Transverse colon (tissue), 4 donors: ENCODE measurements at regions not wholly inside any gene's neighbourhood (a gene's known extent, or its start where the extent isn't known, plus 50 kb on each side); places are given as distances from the start of the nearest gene placed in this dataset.

Experiments
- EP300 ChIP-seq: sonication (generic); formaldehyde crosslinking; IDR thresholded peaks from one replicate; pipeline ENCODE4 v1.6.1; 2017; ENCODE audit warnings: antibody characterized with exemption, low read depth
- POLR2A ChIP-seq: fragments of 450-650 bp; IDR thresholded peaks from one replicate; pipeline ENCODE4 v1.6.1; 2016; ENCODE audit warnings: antibody characterized with exemption, mild to moderate bottlenecking, moderate library complexity
- POLR2AphosphoS5 ChIP-seq, 3 donors: sonication (generic); formaldehyde crosslinking; IDR thresholded peaks; one replicate each; pipeline ENCODE4 v1.6.1; 2016; ENCODE audit warnings: antibody characterized with exemption in 3 of 3
- TF ChIP-seq, protein P1 (sequence below), 5 experiments: fragments of 200-600 bp in 3 of 5; fragments of 450-650 bp in 2 of 5; sonication (generic) in 3 of 5; IDR thresholded peaks; 1 replicate in 2 of 5; 2 replicates in 3 of 5; pipeline ENCODE4 v1.5.1; 2016 to 2017; ENCODE audit warnings: antibody characterized with exemption in 5 of 5, inconsistent platforms in 3 of 5, mild to moderate bottlenecking in 2 of 5, moderate library complexity in 1 of 5

DNA sequence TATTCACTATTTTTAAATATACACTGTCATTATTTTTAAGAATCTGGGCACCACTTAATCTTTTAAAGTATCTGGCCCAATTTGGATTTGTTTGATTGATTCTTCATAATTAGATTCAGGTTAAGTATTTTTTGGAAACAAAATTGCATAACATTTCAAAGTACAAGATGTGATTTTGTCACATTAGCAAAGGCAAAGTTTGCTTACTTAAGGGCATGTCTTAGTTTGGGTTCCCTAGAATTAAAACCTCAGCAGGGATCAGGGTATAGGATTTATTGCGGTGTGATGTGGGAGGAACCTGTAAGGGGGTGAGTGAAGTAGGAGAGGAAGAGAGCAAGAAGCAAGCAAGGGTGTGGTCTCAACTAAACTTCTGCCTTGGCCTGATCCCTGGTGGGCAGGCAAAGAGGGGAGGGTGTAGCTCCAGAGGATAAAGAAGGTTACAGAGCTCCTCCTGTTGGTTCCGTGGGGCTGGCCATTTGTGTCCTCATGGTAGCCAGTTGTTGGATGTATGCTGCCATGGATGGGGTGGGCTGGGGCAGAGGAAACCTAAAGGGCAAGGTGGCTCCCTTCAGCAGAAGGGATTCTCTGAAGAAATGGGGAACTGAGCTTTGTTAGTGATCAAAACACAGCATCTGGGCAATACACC, 668.7 kb upstream of the SLC35B3 start:
- TF ChIP-seq, protein P1, sequence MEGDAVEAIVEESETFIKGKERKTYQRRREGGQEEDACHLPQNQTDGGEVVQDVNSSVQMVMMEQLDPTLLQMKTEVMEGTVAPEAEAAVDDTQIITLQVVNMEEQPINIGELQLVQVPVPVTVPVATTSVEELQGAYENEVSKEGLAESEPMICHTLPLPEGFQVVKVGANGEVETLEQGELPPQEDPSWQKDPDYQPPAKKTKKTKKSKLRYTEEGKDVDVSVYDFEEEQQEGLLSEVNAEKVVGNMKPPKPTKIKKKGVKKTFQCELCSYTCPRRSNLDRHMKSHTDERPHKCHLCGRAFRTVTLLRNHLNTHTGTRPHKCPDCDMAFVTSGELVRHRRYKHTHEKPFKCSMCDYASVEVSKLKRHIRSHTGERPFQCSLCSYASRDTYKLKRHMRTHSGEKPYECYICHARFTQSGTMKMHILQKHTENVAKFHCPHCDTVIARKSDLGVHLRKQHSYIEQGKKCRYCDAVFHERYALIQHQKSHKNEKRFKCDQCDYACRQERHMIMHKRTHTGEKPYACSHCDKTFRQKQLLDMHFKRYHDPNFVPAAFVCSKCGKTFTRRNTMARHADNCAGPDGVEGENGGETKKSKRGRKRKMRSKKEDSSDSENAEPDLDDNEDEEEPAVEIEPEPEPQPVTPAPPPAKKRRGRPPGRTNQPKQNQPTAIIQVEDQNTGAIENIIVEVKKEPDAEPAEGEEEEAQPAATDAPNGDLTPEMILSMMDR (IDR thresholded peaks at IDR 0.05), result no peak
- TF ChIP-seq POLR2AphosphoS5 (IDR thresholded peaks at IDR 0.05) (no peak), POLR2A (no peak), EP300 (no peak)
